ENCODE measurements at regions not wholly inside any gene's neighbourhood (a gene's known extent, or its start where the extent isn't known, plus 50 kb on each side); places are given as distances from the start of the nearest gene placed in this dataset.

GRCh38 chr13:85575110-85575509, 224.1 kb downstream of the SLITRK6 start:
- Histone ChIP-seq H2AFZ (ENCODE audit: low read length) (no peak overlapping the region), H3K4me1 (ENCODE audit: insufficient read depth, low read length, poor library complexity, severe bottlenecking) (no peaks in the 10 kb centered on the region), H3K4me2 (ENCODE audit: low read length) (no peak overlapping the region), H3K27ac (ENCODE audit: low read depth, low read length, poor library complexity, severe bottlenecking) (no peak overlapping the region), H4K20me1 (ENCODE audit: insufficient read depth, low read length) (no peaks in the 10 kb centered on the region), H3K4me3 (ENCODE audit: low read depth, low read length, poor library complexity, severe bottlenecking) (no peak overlapping the region), H3K9me3 (ENCODE audit: low read length) (no peaks in the 10 kb centered on the region; the same call in 1 of the 2 replicates), H3K36me3 (ENCODE audit: insufficient read depth, low read length) (no peaks in the 10 kb centered on the region), H3K9me2 (ENCODE audit: insufficient read depth, low read length) (no peaks in the 10 kb centered on the region), H3K79me2 (ENCODE audit: insufficient read depth, low read depth, low read length) (no peaks in the 10 kb centered on the region)
- DNase-seq (ENCODE audit: low spot score): no peak
- intact Hi-C loops (cut with micrococcal nuclease; ENCODE audit: unreplicated experiment): no loop called here
- no TSS peak for BruUV-seq (replicated peaks)
- TF ChIP-seq EZH2phosphoT487 (IDR thresholded peaks at IDR 0.05; ENCODE audit: borderline replicate concordance, low read depth, low read length) (no peak), CTCF (conservative IDR thresholded peaks at IDR 0.05; ENCODE audit: low read length) (no peak)
- POLR2A ChIA-PET: interaction anchor here (0.6 to 0.8 kb wide), 2 partner anchors 19 to 132 kb away, joined by 3 read pairs; no protein-coding TSS in a partner anchor
- CTCF ChIA-PET (ENCODE audit: unreplicated experiment): no interaction called here

- Histone ChIP-seq H3K27ac (ENCODE audit: low read depth, low read length, poor library complexity, severe bottlenecking) (no peak overlapping the region), H3K36me3 (ENCODE audit: insufficient read depth, low read length) (no peaks in the 10 kb centered on the region), H3K79me2 (ENCODE audit: insufficient read depth, low read depth, low read length) (no peaks in the 10 kb centered on the region), H3K4me2 (ENCODE audit: low read length) (no peak overlapping the region), H3K4me3 (ENCODE audit: low read depth, low read length, poor library complexity, severe bottlenecking) (no peak overlapping the region), H3K4me1 (ENCODE audit: insufficient read depth, low read length, poor library complexity, severe bottlenecking) (no peaks in the 10 kb centered on the region), H3K9me2 (ENCODE audit: insufficient read depth, low read length) (no peaks in the 10 kb centered on the region), H4K20me1 (ENCODE audit: insufficient read depth, low read length) (no peaks in the 10 kb centered on the region), H2AFZ (ENCODE audit: low read length) (no peak overlapping the region), H3K9me3 (ENCODE audit: low read length) (no peaks in the 10 kb centered on the region)
- intact Hi-C loops (cut with micrococcal nuclease; ENCODE audit: unreplicated experiment): no loop called here
- CTCF ChIA-PET (ENCODE audit: unreplicated experiment): interaction anchor here (0.6 kb wide), 1 partner anchor 90 kb away, joined by 3 read pairs; no protein-coding TSS in a partner anchor
- TF ChIP-seq CTCF (conservative IDR thresholded peaks at IDR 0.05; ENCODE audit: low read length): no peak
- TF ChIP-seq EZH2phosphoT487 (IDR thresholded peaks at IDR 0.05; ENCODE audit: borderline replicate concordance, low read depth, low read length): no peak
- no TSS peak for BruUV-seq (replicated peaks)
- no peak for DNase-seq (ENCODE audit: low spot score)
- POLR2A ChIA-PET: interaction anchor here (0.6 kb wide), 2 partner anchors 132 to 221 kb away, joined by 3 read pairs; no protein-coding TSS in a partner anchor
These were observed 231.3 kb downstream of the SLITRK6 start for GRCh38 chr13:85567909-85568308.

GRCh38 chr13:85565652-85566051, 233.6 kb downstream of the SLITRK6 start:
- no peaks in the 10 kb centered on the region for H3K9me3 ChIP-seq (ENCODE audit: low read length)
- CTCF ChIA-PET (ENCODE audit: unreplicated experiment): no interaction called here
- DNase-seq (ENCODE audit: low spot score): no peak
- no peak for TF ChIP-seq CTCF (conservative IDR thresholded peaks at IDR 0.05; ENCODE audit: low read length)
- no peak for TF ChIP-seq EZH2phosphoT487 (IDR thresholded peaks at IDR 0.05; ENCODE audit: borderline replicate concordance, low read depth, low read length)
- no peak overlapping the region for H3K4me3 ChIP-seq (ENCODE audit: low read depth, low read length, poor library complexity, severe bottlenecking)
- H3K36me3 ChIP-seq (ENCODE audit: insufficient read depth, low read length): no peaks in the 10 kb centered on the region
- no peak overlapping the region for H3K27ac ChIP-seq (ENCODE audit: low read depth, low read length, poor library complexity, severe bottlenecking)
- H2AFZ ChIP-seq (ENCODE audit: low read length): no peak overlapping the region
- no peak overlapping the region for H3K4me2 ChIP-seq (ENCODE audit: low read length)
- POLR2A ChIA-PET: no interaction called here
- no peaks in the 10 kb centered on the region for H3K9me2 ChIP-seq (ENCODE audit: insufficient read depth, low read length)
- no TSS peak for BruUV-seq (replicated peaks)
- intact Hi-C loops (cut with micrococcal nuclease; ENCODE audit: unreplicated experiment): no loop called here
- H3K4me1 ChIP-seq (ENCODE audit: insufficient read depth, low read length, poor library complexity, severe bottlenecking): no peaks in the 10 kb centered on the region
- H3K79me2 ChIP-seq (ENCODE audit: insufficient read depth, low read depth, low read length): no peaks in the 10 kb centered on the region
- H4K20me1 ChIP-seq (ENCODE audit: insufficient read depth, low read length): no peaks in the 10 kb centered on the region
